ENCODE measurements at regions not wholly inside any gene's neighbourhood (a gene's known extent, or its start where the extent isn't known, plus 50 kb on each side); places are given as distances from the start of the nearest gene placed in this dataset.

DNA sequence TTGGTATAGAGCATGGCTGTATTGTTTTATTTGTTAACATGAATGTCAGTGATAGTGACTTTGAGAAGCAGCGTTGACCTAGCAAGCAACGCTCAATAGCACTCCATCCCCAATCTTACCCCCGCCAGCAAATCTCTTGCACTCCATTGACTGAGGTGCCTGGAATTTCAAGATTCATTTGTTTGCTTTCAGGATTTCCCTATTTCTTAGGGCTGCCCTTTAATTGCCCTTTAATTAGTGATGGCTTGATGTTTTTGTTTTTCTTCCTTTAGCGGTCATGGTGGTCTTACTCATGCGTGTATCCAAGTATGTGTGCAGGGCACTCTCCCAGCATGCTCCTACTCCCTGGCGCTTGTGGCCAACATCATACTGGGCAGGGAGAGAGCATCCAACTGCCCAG is 216.8 kb upstream of the TBL1XR1 start:
- TF ChIP-seq, protein P1, sequence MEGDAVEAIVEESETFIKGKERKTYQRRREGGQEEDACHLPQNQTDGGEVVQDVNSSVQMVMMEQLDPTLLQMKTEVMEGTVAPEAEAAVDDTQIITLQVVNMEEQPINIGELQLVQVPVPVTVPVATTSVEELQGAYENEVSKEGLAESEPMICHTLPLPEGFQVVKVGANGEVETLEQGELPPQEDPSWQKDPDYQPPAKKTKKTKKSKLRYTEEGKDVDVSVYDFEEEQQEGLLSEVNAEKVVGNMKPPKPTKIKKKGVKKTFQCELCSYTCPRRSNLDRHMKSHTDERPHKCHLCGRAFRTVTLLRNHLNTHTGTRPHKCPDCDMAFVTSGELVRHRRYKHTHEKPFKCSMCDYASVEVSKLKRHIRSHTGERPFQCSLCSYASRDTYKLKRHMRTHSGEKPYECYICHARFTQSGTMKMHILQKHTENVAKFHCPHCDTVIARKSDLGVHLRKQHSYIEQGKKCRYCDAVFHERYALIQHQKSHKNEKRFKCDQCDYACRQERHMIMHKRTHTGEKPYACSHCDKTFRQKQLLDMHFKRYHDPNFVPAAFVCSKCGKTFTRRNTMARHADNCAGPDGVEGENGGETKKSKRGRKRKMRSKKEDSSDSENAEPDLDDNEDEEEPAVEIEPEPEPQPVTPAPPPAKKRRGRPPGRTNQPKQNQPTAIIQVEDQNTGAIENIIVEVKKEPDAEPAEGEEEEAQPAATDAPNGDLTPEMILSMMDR (IDR thresholded peaks at IDR 0.05), result no peak
- H3K4me1 ChIP-seq (replicated peaks in 1 of 2), result peaks cover 7 to 8% of the 10 kb centered on the region in 2 donors
- no peaks in the 10 kb centered on the region for H3K27me3 ChIP-seq
- no peak overlapping the region for H3K27ac ChIP-seq
- H3K36me3 ChIP-seq (replicated peaks in 1 of 2), result no peaks in the 10 kb centered on the region
- no peak overlapping the region for H3K4me3 ChIP-seq
- DNase-seq, result no peak
- intact Hi-C loops (cut with DNase I), result no loop called here
- H3K9me3 ChIP-seq (replicated peaks in 1 of 3), result no peaks in the 10 kb centered on the region
- WGBS, 4 donors, result 93 to 98% (median 95%) methylated on average over 6 of the region's 6 CpGs

DNA sequence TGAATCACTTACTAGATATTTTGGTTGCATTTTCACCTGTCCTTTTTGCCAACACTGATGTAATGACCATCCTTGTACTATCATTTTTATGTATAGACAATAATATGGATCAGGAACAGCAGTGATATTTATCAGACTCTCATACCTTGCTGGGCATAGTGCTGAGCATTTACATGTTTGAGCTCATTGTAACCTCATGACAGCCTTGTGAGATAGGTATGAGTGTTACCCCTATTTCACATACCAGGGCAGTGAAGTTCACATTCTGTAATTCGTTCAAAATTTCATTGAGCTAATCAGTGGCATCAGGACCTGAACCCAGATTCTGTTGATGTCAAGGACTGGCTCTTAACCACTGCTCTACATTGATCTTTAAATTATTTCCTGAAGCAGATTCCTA is 221.5 kb upstream of the TBL1XR1 start:
- intact Hi-C loops (cut with DNase I), result no loop called here
- no peak for DNase-seq
- no peaks in the 10 kb centered on the region for H3K4me1 ChIP-seq (replicated peaks in 1 of 2)
- WGBS, 4 donors, result 55 to 77% (median 68%) methylated on average over 1 of the region's 1 CpG
- H3K4me3 ChIP-seq, result no peak overlapping the region
- no peaks in the 10 kb centered on the region for H3K9me3 ChIP-seq (replicated peaks in 1 of 3)
- no peaks in the 10 kb centered on the region for H3K36me3 ChIP-seq (replicated peaks in 1 of 2)
- H3K27me3 ChIP-seq, result no peaks in the 10 kb centered on the region
- no peak overlapping the region for H3K27ac ChIP-seq
- no peak for TF ChIP-seq POLR2A (IDR thresholded peaks at IDR 0.05)
- TF ChIP-seq, protein P1 (IDR thresholded peaks at IDR 0.05), result no peak

DNA sequence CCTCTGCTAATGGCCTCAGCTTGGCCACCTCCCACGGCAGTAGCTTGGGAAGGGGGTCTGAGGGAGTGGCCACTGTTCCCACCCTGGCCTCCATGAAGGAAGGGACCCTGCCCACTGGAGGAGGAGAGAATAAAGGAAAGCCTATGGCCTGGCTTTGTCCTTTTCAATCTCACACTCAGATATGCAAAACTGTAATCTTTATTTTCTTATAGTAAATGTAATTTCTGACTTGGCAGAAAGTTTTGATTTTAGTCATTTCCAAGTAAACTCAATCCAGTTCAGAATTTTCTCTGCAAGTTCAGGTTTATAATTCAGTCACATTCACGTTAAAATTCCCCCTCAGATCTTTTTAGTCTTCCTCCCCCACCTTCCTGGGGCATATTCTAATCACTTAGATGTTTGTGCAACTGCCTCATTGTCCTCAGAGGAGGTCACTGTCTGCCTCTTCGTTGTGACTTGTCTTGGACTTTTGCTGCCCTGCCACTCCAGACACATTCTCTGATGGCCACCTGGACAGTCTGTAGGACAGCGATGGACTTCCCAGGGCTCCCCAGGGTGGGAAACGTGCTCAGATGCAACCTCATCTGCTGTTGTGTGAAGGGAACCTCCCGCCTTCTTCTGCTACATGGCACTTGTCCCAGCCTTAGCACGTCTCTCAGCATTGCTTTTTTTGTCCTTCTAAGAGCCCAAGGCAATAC is 222.8 kb upstream of the TBL1XR1 start:
- intact Hi-C loops (cut with DNase I), result no loop called here
- no peak for TF ChIP-seq POLR2A (IDR thresholded peaks at IDR 0.05)
- TF ChIP-seq, protein P1 (IDR thresholded peaks at IDR 0.05), result no peak
- DNase-seq, result no peak
- Histone ChIP-seq H3K4me3 (no peak overlapping the region), H3K27ac (no peak overlapping the region), H3K4me1 (replicated peaks in 1 of 2) (no peaks in the 10 kb centered on the region), H3K27me3 (no peaks in the 10 kb centered on the region), H3K36me3 (replicated peaks in 1 of 2) (no peaks in the 10 kb centered on the region), H3K9me3 (replicated peaks in 1 of 3) (no peaks in the 10 kb centered on the region)
- WGBS, 4 donors, result 70 to 75% (median 71%) methylated on average over 7 of the region's 7 CpGs

DNA sequence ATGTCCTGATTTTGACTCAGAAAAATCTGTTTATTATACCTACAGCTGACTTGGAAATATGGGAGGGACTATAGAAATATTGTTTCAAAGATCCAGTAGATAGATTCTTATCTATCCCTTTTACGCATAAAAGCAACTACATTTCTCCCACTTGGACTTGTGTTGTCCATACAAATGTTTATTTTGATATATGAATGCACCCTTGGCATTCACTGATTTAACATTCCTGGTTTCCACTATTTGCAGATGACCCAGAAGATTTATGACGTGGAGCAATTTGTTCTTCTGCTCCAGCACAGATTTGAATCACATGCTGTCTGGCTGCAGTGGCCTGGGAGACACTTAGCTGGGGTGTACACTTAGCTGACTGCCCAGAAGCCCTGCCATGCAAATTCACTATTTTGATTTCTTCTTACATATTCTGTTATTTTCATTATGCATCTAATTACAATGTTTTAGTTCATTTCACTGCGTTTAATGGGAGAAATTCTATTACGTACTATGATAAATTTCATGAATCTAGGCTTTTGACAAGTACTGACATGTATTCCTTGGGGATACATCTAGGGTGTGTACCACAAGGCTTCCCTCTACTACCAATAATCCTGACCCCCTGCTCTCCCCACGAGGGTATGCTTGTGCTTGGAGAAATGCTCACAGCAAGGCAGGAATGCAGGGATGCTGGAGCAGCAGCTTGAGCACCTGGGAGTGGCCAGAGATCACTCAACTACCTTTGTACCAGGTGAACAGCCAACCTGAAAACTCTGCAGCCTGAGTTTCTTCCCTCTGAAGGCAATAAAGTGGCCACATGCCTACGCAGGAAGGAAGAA is 223.6 kb upstream of the TBL1XR1 start:
- Histone ChIP-seq H3K4me1 (replicated peaks in 1 of 2) (no peaks in the 10 kb centered on the region), H3K27me3 (no peaks in the 10 kb centered on the region), H3K4me3 (no peak overlapping the region), H3K36me3 (replicated peaks in 1 of 2) (no peaks in the 10 kb centered on the region), H3K27ac (no peak overlapping the region), H3K9me3 (replicated peaks in 1 of 3) (no peaks in the 10 kb centered on the region)
- TF ChIP-seq POLR2A (IDR thresholded peaks at IDR 0.05), result no peak
- TF ChIP-seq, protein P1 (IDR thresholded peaks at IDR 0.05), result no peak
- 78 to 86% (median 83%) methylated on average over 5 to 6 of the region's 6 CpGs for WGBS, 4 donors
- DNase-seq, result no peak
- intact Hi-C loops (cut with DNase I), result no loop called here

Measured in adrenal gland (tissue), 9 donors.